ENCODE measurements at regions not wholly inside any gene's neighbourhood (a gene's known extent, or its start where the extent isn't known, plus 50 kb on each side); places are given as distances from the start of the nearest gene placed in this dataset.
"Not testable (repeated sequence)": the region's sequence is repeated elsewhere in the genome, so short reads cannot be mapped to it uniquely, and the experiment has no call there.

DNA sequence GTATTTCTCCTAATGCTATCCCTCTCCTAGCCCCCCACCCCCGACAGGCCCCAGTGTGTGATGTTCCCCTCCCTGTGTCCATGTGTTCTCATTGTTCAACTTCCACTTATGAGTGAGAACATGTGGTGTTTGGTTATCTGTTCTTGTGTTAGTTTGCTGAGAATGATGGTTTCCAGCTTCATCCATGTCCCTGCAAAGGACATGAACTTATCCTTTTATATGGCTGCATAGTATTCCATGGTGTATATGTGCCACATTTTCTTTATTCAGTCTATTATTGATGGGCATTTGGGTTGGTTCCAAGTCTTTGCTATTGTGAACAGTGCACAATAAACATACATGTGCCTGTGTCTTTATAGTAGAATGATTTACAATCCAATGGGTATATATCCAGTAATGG, 362.0 kb upstream of the GYPC start:
- not testable (repeated sequence) for DNase-seq (ENCODE audit: low read depth in 3 of 3, low spot score in 1 of 3)

DNA sequence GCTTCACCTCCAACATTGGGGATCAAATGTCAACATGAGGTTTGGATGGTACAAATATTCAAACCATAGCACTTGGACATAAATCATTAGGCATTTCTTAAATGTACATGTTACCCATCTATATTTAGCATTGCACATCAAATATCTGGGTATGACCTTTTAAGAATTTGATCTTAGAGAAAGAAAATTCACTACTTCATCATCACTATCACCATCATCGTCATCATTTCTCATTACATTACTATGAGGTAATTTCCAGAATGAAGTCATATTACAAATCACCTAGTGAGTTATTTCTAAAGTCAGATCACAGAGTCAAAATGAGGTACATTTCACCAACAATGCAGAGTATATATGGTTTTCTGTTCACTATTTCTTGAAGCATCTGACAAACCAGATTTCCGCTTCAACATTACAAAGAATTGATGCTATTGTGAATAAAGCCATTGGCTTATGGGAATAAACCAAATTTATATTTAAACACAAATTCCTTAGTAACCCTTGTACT, 356.4 kb upstream of the GYPC start:
- no peak for DNase-seq (ENCODE audit: low read depth in 3 of 3, low spot score in 1 of 3)

- no peak for DNase-seq (ENCODE audit: low read depth in 3 of 3, low spot score in 1 of 3)
Measured at GRCh38 chr2:126300348-126300747, 355.6 kb upstream of the GYPC start.

DNA sequence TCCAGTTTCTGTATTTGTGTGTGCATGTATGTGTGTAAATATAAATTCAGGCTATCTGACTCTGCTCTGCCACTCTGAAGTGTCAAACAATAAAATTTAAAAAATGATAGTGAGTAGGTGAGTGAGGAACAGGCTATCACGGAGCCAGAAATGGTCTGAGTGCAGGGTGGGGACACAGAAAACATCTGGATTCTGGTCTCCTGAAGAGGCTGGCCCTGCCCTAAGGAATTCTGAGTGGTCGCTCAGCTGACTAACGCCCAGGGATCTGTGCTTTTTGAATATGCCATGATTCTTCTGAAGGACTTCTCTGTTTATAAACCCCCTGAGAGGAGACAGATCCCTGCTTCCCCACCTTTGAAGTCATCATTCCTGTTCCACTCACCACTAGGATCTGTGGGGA, 353.9 kb upstream of the GYPC start:
- DNase-seq (ENCODE audit: low read depth in 3 of 3, low spot score in 1 of 3): no peak

DNA sequence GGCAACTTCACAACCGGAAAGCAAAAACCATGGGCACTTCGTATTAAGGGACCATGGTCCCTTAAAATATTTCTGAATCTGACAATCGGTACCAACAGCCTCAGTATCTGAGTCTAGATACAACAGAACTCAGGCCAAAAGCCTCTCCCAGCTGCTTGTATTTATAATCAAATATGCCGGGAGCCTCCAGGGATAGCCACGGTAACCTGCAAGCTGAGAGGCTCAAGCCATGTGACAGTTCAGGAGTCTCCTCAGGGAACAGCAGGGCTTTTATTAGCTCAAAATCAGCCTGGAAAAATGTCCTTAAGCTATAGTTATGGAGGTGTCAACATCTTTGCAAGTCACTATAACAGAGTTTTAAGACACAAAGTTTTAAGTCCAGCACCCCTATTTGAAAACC, 352.8 kb upstream of the GYPC start:
- DNase-seq (ENCODE audit: low read depth in 3 of 3, low spot score in 1 of 3): no peak

- DNase-seq (ENCODE audit: low read depth in 3 of 3, low spot score in 1 of 3): no peak
Measured at GRCh38 chr2:126304154-126304553, 351.8 kb upstream of the GYPC start.

DNA sequence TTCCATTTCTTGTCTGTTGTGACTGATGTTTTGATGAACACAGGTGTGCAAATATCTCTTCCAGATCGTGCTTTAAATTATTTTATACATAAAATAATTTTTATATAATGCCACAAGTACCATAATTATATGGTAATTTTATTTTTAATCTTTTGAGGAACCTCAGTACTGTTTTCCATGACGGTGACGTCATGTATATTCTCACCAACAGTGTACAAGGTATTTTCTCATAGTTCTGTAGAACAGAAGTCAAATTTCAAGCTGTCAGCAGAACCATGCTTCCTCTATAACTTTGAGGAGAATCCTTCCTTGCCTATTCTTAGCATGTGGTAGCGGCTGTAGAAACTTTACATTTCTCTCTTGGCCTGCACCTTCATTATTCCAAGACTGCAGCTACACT, 349.4 kb upstream of the GYPC start:
- no peak for DNase-seq (ENCODE audit: low read depth in 3 of 3, low spot score in 1 of 3)

GRCh38 chr2:126307740-126308139, 348.2 kb upstream of the GYPC start:
- no peak for DNase-seq (ENCODE audit: low read depth in 3 of 3, low spot score in 1 of 3)

DNA sequence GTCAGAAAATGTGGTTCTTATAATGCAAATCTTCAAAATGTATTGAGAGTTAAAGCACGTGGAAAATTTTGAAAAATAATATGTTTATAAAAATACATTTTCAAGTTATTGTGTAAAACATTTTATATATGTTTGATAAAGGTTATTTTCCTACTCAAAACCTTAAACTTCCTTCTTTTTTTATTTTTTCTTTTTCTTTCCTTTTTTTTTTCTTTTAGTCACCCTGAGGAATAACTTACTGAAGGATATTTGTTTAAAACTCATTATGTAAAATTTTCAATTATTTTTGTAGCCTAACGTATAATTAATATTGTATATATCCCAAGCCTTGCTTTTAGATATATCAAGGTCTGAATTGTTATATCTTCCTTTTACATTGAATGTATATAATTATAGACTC, 346.8 kb upstream of the GYPC start:
- no peak for DNase-seq (ENCODE audit: low read depth in 3 of 3, low spot score in 1 of 3)

- DNase-seq (ENCODE audit: low read depth in 3 of 3, low spot score in 1 of 3): no peak
Measured at GRCh38 chr2:126312579-126312978, 343.4 kb upstream of the GYPC start.

GRCh38 chr2:126315828-126316227, 340.1 kb upstream of the GYPC start:
- DNase-seq (ENCODE audit: low read depth in 3 of 3, low spot score in 1 of 3): no peak

DNA sequence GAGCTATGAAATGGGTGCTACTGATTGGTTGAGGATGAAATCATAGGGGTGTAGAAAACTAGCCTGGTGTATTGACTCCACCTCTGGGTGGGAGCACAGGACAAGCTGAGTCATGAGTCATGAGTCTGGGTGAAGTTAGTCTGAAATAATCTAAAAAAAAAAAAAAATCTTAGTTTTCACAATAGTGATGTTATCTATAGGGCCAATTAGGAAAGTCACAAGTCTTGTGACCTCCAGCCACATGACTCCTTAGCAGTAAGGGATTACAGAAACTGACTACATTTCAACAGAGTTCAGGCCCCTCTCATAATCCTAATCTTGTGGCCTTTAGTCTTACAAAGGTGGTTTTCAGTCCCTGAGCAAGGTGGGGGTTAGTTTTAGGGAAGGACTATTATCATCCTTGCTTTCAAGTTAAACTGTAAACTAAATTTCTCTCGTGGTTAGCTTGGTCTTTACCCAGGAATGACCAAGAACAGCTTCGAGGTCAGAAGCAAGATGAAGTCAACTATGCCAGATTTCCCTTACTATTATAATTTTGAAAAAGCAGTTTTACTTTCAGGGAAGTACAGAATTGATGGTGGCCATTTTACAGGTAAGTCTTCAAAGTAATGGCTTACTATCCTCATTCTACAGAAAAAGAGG, 338.0 kb upstream of the GYPC start:
- DNase-seq (ENCODE audit: low read depth in 3 of 3, low spot score in 1 of 3): no peak

DNA sequence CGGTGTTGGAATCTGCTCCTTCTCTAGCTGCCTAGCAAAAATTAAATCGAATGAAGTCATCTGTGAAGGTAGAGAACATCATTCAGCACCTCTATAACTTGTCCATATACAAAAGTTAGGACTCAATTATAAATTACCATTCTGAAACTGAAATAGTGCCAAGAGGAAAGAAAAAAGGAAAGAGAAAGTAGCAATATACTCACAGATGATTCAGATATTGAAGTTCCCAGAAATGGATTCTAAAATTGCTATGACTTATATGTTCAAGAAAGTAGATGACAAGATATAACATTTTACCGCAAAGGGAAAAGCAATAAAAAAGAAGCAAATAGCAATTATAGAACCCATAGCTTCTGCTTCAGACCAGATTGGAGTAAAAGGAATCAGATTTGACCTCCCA, 333.6 kb upstream of the GYPC start:
- no peak for DNase-seq (ENCODE audit: low read depth in 3 of 3, low spot score in 1 of 3)

- DNase-seq (ENCODE audit: low read depth in 3 of 3, low spot score in 1 of 3): no peak
Measured at GRCh38 chr2:126325202-126325601, 330.8 kb upstream of the GYPC start.

GRCh38 chr2:126329173-126329572, 326.8 kb upstream of the GYPC start:
- DNase-seq (ENCODE audit: low read depth in 3 of 3, low spot score in 1 of 3): no peak

- no peak for DNase-seq (ENCODE audit: low read depth in 3 of 3, low spot score in 1 of 3)
Measured at GRCh38 chr2:126342457-126342856, 313.5 kb upstream of the GYPC start.

DNA sequence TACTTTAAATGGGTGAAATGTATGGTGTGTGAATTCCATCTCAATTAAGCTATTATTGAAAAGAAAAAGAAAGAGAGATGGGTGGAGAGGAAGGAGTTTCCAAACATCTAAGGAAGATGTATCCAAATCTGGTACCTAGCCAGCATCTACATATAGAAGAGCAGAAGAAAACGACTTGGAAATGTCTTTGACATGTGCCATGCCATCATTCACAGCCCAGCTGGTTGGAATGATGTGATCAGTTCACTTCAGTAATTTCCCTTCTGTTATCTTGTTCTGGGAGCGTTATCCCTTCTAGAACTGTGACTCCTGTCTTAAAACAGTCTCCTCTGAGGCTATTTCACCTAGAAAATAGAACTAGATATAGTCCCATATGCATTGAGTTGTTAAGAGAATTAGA, 312.8 kb upstream of the GYPC start:
- no peak for DNase-seq (ENCODE audit: low read depth in 3 of 3, low spot score in 1 of 3)

- DNase-seq (ENCODE audit: low read depth in 3 of 3, low spot score in 1 of 3): no peak
Measured at GRCh38 chr2:126344493-126344892, 311.5 kb upstream of the GYPC start.

DNA sequence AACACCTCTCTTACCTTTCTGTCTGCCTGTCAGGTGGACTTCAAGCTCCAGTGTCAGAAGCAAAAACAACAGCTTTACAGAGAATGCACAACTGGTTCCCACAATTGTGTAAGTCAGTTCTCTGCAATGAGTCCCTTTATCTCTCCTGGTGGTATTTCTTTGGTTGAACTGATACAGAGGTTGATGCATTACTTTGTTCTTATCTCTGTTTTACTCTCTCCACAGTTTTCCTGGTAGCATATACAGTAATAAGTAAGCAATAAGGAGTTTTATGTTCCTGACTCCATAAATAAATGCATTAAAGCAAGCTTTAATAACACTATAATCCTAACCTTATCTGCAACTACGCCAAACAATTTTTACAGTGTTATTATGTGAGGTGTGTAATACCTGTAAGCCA, 310.3 kb upstream of the GYPC start:
- no peak for DNase-seq (ENCODE audit: low read depth in 3 of 3, low spot score in 1 of 3)

DNA sequence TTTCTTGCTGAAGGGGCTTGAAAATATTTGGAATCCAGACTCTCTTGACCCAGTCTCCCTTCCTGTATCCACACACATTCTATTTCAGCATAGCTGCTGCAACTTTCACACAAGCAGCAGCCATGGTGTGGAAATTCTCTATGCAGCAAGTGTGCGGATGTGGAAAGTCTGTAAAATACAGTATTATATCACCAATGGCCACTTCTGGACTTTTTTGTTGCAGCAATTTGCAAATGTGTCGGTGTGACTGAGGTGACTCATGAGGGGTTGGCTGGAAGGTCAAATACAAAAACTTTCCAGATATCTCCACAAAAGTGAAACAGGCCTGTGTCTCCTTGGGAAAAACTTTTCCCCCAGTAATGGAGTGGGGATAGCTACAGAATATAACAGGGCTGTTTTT, 299.3 kb upstream of the GYPC start:
- DNase-seq (ENCODE audit: low read depth in 3 of 3, low spot score in 1 of 3): no peak

- no peak for DNase-seq (ENCODE audit: low read depth in 3 of 3, low spot score in 1 of 3)
Measured at GRCh38 chr2:126358122-126358521, 297.8 kb upstream of the GYPC start.

GRCh38 chr2:126359494-126359893, 296.5 kb upstream of the GYPC start:
- no peak for DNase-seq (ENCODE audit: low read depth in 3 of 3, low spot score in 1 of 3)

DNA sequence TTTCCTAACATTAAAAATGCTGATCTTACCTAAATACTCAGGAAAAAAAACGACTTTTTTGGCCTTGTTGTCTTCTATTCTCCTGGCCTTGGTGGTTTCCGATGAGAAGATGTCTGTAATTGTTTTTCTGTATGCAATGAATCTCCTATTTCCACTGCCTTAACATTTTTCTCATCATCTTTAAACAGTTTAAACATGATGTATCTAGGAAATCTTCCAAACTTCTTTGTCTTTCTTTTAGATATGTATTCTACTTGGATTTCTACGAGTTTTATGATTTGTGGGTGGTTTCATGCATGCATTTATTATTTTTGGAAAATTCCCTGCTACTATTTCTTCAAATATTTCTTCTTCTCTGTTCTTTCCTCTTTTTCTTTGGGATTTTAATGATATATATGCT, 288.6 kb upstream of the GYPC start:
- DNase-seq (ENCODE audit: low read depth in 3 of 3, low spot score in 1 of 3): no peak

DNA sequence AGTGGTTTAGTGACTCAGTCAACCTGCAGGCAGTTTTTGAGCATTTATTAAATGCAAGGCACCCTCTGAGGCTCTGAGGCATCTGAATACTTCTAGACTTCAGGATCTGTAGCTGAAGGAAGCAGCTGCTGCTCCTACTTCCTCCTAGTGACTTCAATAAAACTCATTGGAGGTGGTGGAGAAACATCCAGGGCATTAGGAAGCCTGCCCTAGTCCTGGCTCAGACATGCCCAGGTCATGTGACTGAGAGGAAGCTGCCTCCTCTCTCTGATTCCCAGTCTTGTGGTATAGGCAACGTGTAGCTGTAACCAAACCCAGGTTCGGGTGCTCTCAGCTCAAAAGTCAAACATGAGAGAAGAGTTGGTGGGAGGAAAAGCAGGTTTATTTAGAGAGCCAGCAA, 287.2 kb upstream of the GYPC start:
- no peak for DNase-seq (ENCODE audit: low read depth in 3 of 3, low spot score in 1 of 3)
